ENCODE measurements at regions not wholly inside any gene's neighbourhood (a gene's known extent, or its start where the extent isn't known, plus 50 kb on each side); places are given as distances from the start of the nearest gene placed in this dataset.

GRCh38 chr17:5913641-5914040, 156.5 kb upstream of the WSCD1 start:
- Histone ChIP-seq H3K9me1 (ENCODE audit: control insufficient read depth, extremely low read depth, insufficient read depth, low read length) (no peaks in the 10 kb centered on the region), H3K4me2 (ENCODE audit: control insufficient read depth, extremely low read depth, insufficient read depth, low read depth, low read length) (no peak overlapping the region), H3K9me3 (ENCODE audit: control insufficient read depth, low read depth, low read length) (no peaks in the 10 kb centered on the region), H3K27me3 (ENCODE audit: control insufficient read depth, extremely low read depth, insufficient read depth, low read length) (no peaks in the 10 kb centered on the region), H3K4me1 (ENCODE audit: control insufficient read depth, extremely low read depth, insufficient read depth, low read length) (no peaks in the 10 kb centered on the region), H3K27ac (ENCODE audit: control insufficient read depth, insufficient read depth, low read length) (no peak overlapping the region), H3K4me3 (ENCODE audit: control insufficient read depth in 2 of 3, extremely low read depth in 1 of 3, insufficient read depth in 2 of 3, low read depth in 1 of 3, low read length in 3 of 3) (no peak overlapping the region), H3K79me2 (ENCODE audit: control insufficient read depth, insufficient read depth, low read length) (no peaks in the 10 kb centered on the region), H3K9ac (ENCODE audit: control insufficient read depth, extremely low read depth, insufficient read depth, low read length) (no peak overlapping the region), H4K20me1 (ENCODE audit: control insufficient read depth, extremely low read depth, insufficient read depth, low read length) (no peaks in the 10 kb centered on the region), H2AFZ (ENCODE audit: control insufficient read depth, low read length) (no peak overlapping the region), H3K36me3 (ENCODE audit: control insufficient read depth in 2 of 2, extremely low read depth in 1 of 2, insufficient read depth in 2 of 2, low read length in 2 of 2) (no peaks in the 10 kb centered on the region)
- no peak for TF ChIP-seq EZH2 (IDR thresholded peaks at IDR 0.05; ENCODE audit: low read length)
- no peak for TF ChIP-seq CTCF (optimal IDR thresholded peaks at IDR 0.05 in 1 of 3, IDR thresholded peaks at IDR 0.05 in 1 of 3, conservative IDR thresholded peaks at IDR 0.05 in 1 of 3; ENCODE audit: extremely low read depth in 1 of 3, insufficient read depth in 2 of 3, low read length in 3 of 3)
- FAIRE-seq (no peak), DNase-seq (ENCODE audit: low read depth, low spot score) (no peak)
- dilution Hi-C loops (cut with MboI; ENCODE audit: extremely low pct_ligation_motif_present, low sequenced_read_pairs) = no loop called here

GRCh38 chr17:5915337-5915736, 154.8 kb upstream of the WSCD1 start:
- Histone ChIP-seq H2AFZ (ENCODE audit: control insufficient read depth, low read length) (no peak overlapping the region), H3K4me1 (ENCODE audit: control insufficient read depth, extremely low read depth, insufficient read depth, low read length) (no peaks in the 10 kb centered on the region), H3K4me2 (ENCODE audit: control insufficient read depth, extremely low read depth, insufficient read depth, low read depth, low read length) (no peak overlapping the region), H3K9ac (ENCODE audit: control insufficient read depth, extremely low read depth, insufficient read depth, low read length) (no peak overlapping the region), H3K27ac (ENCODE audit: control insufficient read depth, insufficient read depth, low read length) (no peak overlapping the region), H3K27me3 (ENCODE audit: control insufficient read depth, extremely low read depth, insufficient read depth, low read length) (no peaks in the 10 kb centered on the region), H3K9me1 (ENCODE audit: control insufficient read depth, extremely low read depth, insufficient read depth, low read length) (no peaks in the 10 kb centered on the region), H3K9me3 (ENCODE audit: control insufficient read depth, low read depth, low read length) (no peaks in the 10 kb centered on the region), H4K20me1 (ENCODE audit: control insufficient read depth, extremely low read depth, insufficient read depth, low read length) (no peaks in the 10 kb centered on the region), H3K79me2 (ENCODE audit: control insufficient read depth, insufficient read depth, low read length) (no peaks in the 10 kb centered on the region), H3K4me3 (ENCODE audit: control insufficient read depth in 2 of 3, extremely low read depth in 1 of 3, insufficient read depth in 2 of 3, low read depth in 1 of 3, low read length in 3 of 3) (no peak overlapping the region), H3K36me3 (ENCODE audit: control insufficient read depth in 2 of 2, extremely low read depth in 1 of 2, insufficient read depth in 2 of 2, low read length in 2 of 2) (no peaks in the 10 kb centered on the region)
- DNase-seq (ENCODE audit: low read depth, low spot score) (no peak), FAIRE-seq (no peak)
- TF ChIP-seq EZH2 (IDR thresholded peaks at IDR 0.05; ENCODE audit: low read length) (no peak), CTCF (optimal IDR thresholded peaks at IDR 0.05 in 1 of 3, IDR thresholded peaks at IDR 0.05 in 1 of 3, conservative IDR thresholded peaks at IDR 0.05 in 1 of 3; ENCODE audit: extremely low read depth in 1 of 3, insufficient read depth in 2 of 3, low read length in 3 of 3) (no peak)
- dilution Hi-C loops (cut with MboI; ENCODE audit: extremely low pct_ligation_motif_present, low sequenced_read_pairs) = no loop called here

Data from keratinocyte (primary cell).